ENCODE measurements at regions not wholly inside any gene's neighbourhood (a gene's known extent, or its start where the extent isn't known, plus 50 kb on each side); places are given as distances from the start of the nearest gene placed in this dataset.

DNA sequence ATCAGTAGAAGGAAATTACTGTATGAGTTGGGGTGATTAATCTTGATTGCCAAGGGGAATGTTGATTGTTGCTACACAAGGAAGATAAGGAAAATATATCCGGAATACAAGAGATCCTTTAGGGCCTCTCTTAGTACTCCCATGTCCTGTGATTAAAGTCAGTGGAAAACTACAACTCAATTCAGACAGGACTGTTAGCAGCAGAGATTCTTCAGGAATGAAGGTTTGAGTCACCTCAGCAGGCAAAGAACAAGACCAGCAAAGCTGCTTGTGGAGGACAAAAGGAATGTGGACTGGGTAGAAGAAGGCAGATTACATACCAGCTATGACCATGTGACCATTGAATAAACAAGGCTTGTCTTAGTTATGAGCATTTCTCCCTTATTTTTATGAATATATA, 478.2 kb downstream of the BUD13 start:
- Histone ChIP-seq H3K4me1 (peaks cover 0 to 11% (median 4%) of the 10 kb centered on the region in 4 donors), H3K27ac (peak overlapping the region in 3 of 4 donors; percentile 15 to 33 (median 29)), H3K36me3 (no peaks in the 10 kb centered on the region), H3K9me3 (no peaks in the 10 kb centered on the region), H3K4me3 (no peak overlapping the region), H3K27me3 (no peaks in the 10 kb centered on the region)
- TF ChIP-seq, protein P1, sequence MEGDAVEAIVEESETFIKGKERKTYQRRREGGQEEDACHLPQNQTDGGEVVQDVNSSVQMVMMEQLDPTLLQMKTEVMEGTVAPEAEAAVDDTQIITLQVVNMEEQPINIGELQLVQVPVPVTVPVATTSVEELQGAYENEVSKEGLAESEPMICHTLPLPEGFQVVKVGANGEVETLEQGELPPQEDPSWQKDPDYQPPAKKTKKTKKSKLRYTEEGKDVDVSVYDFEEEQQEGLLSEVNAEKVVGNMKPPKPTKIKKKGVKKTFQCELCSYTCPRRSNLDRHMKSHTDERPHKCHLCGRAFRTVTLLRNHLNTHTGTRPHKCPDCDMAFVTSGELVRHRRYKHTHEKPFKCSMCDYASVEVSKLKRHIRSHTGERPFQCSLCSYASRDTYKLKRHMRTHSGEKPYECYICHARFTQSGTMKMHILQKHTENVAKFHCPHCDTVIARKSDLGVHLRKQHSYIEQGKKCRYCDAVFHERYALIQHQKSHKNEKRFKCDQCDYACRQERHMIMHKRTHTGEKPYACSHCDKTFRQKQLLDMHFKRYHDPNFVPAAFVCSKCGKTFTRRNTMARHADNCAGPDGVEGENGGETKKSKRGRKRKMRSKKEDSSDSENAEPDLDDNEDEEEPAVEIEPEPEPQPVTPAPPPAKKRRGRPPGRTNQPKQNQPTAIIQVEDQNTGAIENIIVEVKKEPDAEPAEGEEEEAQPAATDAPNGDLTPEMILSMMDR (IDR thresholded peaks at IDR 0.05) = no peak
- peak in 1 of 4 donors; percentile 57 for TF ChIP-seq EP300 (IDR thresholded peaks at IDR 0.05)
- ATAC-seq (ENCODE audit: low FRiP score in 2 of 2) (peak; percentile 41 to 87), DNase-seq (no peak)
- WGBS, 2 donors = 42 to 59% methylated on average over 1 of the region's 1 CpG

DNA sequence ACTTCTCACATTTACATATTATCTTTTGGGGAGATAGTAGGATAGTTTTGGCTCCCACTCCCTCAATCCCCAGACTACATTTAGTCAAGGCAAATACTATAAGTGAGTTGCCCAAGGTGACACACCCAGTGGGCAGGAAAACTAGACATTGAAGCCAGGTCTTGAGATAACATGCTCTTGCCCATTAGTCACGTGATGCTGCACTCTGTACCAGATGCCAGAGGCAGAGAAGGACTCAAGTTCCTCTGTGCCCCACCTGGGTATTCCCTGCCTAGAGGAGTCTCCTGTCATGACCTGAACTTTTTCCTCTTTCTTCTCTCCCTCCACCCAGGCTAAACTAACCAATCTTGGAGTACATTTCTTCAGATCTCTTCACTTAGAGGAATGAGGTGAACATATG, 484.9 kb downstream of the BUD13 start:
- Histone ChIP-seq H3K27me3 (no peaks in the 10 kb centered on the region), H3K9me3 (no peaks in the 10 kb centered on the region), H3K4me3 (no peak overlapping the region), H3K27ac (no peak overlapping the region), H3K36me3 (no peaks in the 10 kb centered on the region), H3K4me1 (no peaks in the 10 kb centered on the region)
- TF ChIP-seq EP300 (IDR thresholded peaks at IDR 0.05) = no peak
- TF ChIP-seq, protein P1 (IDR thresholded peaks at IDR 0.05) = no peak
- TF ChIP-seq POLR2A (IDR thresholded peaks at IDR 0.05) = no peak
- TF ChIP-seq POLR2AphosphoS5 (IDR thresholded peaks at IDR 0.05) = no peak
- WGBS, 2 donors = 47 to 56% methylated on average over 1 of the region's 1 CpG
- DNase-seq = peak in 1 of 2 donors; percentile 54
- no peak for ATAC-seq (ENCODE audit: low FRiP score in 2 of 2)

DNA sequence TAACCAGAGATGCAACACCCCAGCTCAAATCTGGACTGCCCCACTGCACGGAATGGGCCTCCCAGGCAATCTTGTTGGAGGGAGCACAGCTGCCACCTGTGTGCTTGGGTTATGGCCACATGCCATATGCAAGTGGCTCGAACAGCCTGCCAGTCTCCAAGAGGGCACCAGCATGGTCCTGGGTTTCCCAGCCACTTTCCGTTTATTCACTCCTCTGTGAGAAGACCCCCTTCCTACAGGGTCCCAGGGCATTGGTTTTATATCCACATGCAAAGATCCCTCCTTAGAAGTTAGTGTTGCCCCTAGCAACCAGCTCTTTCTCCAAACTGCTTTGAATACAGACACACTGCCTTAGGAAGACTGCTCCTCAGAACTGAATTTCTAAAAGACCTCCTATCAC, 487.8 kb downstream of the BUD13 start:
- WGBS, 2 donors = 73 to 75% methylated on average over 3 of the region's 3 CpGs
- ATAC-seq (ENCODE audit: low FRiP score in 2 of 2) = no peak
- no peaks in the 10 kb centered on the region for H3K36me3 ChIP-seq
- no peak overlapping the region for H3K4me3 ChIP-seq
- H3K27ac ChIP-seq = no peak overlapping the region
- no peaks in the 10 kb centered on the region for H3K27me3 ChIP-seq
- TF ChIP-seq, protein P1 (IDR thresholded peaks at IDR 0.05) = no peak
- TF ChIP-seq EP300 (IDR thresholded peaks at IDR 0.05) (no peak), POLR2A (IDR thresholded peaks at IDR 0.05) (no peak), POLR2AphosphoS5 (IDR thresholded peaks at IDR 0.05) (no peak)
- DNase-seq = no peak
- H3K9me3 ChIP-seq = no peaks in the 10 kb centered on the region
- no peaks in the 10 kb centered on the region for H3K4me1 ChIP-seq

DNA sequence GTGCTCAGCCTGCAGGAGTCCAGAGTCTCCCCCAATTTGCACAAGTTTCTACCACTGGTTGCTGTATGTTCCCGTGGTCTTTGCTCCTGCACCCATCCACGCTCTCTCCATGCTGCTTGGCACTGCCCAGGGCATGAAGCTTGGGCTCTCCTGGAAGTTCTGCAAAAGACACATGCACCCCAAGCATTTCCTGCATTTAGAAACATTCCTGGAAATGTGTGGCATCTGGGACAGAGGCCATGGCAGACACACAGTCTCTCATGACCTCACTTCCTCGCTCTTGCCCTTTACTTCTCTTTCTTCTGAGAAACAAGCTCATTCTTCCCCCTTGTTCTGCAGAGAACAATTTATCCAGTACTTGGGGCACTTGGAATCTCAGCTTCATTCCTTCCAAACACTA, 489.5 kb downstream of the BUD13 start:
- 78 to 82% methylated on average over 3 of the region's 3 CpGs for WGBS, 2 donors
- no peak overlapping the region for H3K27ac ChIP-seq
- no peaks in the 10 kb centered on the region for H3K27me3 ChIP-seq
- ATAC-seq (ENCODE audit: low FRiP score in 2 of 2) (peak in 1 of 2 donors; percentile 72), DNase-seq (no peak)
- no peak overlapping the region for H3K4me3 ChIP-seq
- H3K36me3 ChIP-seq = no peaks in the 10 kb centered on the region
- no peaks in the 10 kb centered on the region for H3K4me1 ChIP-seq
- TF ChIP-seq EP300 (IDR thresholded peaks at IDR 0.05) (peak in 1 of 4 donors; percentile 17), POLR2AphosphoS5 (IDR thresholded peaks at IDR 0.05) (peak in 1 of 2 donors; percentile 9), POLR2A (IDR thresholded peaks at IDR 0.05) (no peak)
- TF ChIP-seq, protein P1 (IDR thresholded peaks at IDR 0.05) = no peak
- no peaks in the 10 kb centered on the region for H3K9me3 ChIP-seq

DNA sequence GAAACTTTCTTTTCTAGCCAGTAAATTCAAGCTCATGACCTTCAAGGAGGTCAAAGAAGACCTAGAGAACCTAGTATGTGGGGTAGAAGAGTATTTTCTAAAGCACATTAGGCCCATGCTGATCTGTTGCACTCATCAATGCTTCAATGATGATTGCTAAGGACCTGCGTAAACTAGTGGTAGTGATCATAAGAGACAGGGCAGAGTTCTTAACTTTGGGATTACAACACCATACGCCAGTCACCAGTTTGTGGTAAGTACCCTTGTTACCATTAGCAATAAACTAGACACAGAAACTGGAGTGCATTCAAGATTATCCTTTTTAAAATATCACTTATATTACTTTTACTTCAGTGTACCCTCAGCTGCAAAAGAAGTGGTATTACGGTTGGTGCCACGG, 490.3 kb downstream of the BUD13 start:
- no peak for DNase-seq
- Histone ChIP-seq H3K4me1 (no peaks in the 10 kb centered on the region), H3K4me3 (no peak overlapping the region), H3K36me3 (no peaks in the 10 kb centered on the region), H3K9me3 (no peaks in the 10 kb centered on the region), H3K27me3 (no peaks in the 10 kb centered on the region), H3K27ac (no peak overlapping the region)
- ATAC-seq (ENCODE audit: low FRiP score in 2 of 2) = no peak
- TF ChIP-seq POLR2A (IDR thresholded peaks at IDR 0.05) = no peak
- no peak for TF ChIP-seq POLR2AphosphoS5 (IDR thresholded peaks at IDR 0.05)
- TF ChIP-seq, protein P1 (IDR thresholded peaks at IDR 0.05) = no peak
- no peak for TF ChIP-seq EP300 (IDR thresholded peaks at IDR 0.05)
- WGBS, 2 donors = 83 to 93% methylated on average over 4 of the region's 4 CpGs
